H1 (cell line): ENCODE measurements at regions not wholly inside any gene's neighbourhood (a gene's known extent, or its start where the extent isn't known, plus 50 kb on each side); places are given as distances from the start of the nearest gene placed in this dataset.

ENCODE experiments used
- CTCF ChIA-PET: fragments of 300-600 bp; sonication (Branson Sonifier 250); formaldehyde crosslinking; loops from one replicate; lab custom pipeline; 2021; ENCODE audit not compliant: partially characterized antibody; lab: Charles Lee
- POLR2A ChIA-PET: fragments of 300-600 bp; sonication (Branson Sonifier 250); formaldehyde crosslinking; loops from one replicate; lab custom pipeline; 2021; ENCODE audit warnings: inconsistent platforms; ENCODE audit not compliant: partially characterized antibody; lab: Charles Lee
- DNase-seq, 2 experiments: peaks; one replicate each; pipeline versions ENCODE4 v3.0.0 to v3.0.0-alpha.2; 2010 to 2022; ENCODE audit warnings: low spot score in 2 of 2, low read depth in 1 of 2, mixed read lengths in 1 of 2
- FAIRE-seq: peaks from 2 replicates; lab custom pipeline; 2011; peaks lifted over from hg19 to GRCh38; lab: Jason Lieb, UNC
- H2AFZ ChIP-seq: 2 replicates; pipeline ENCODE4 v1.8.1; 2012; ENCODE audit warnings: low read length, inconsistent platforms
- H2AK5ac ChIP-seq: 2 replicates; pipeline ENCODE4 v1.6.1; 2013; ENCODE audit warnings: low read depth, low read length
- H2BK120ac ChIP-seq: replicated peaks from 2 replicates; pipeline ENCODE3; 2013; ENCODE audit warnings: low read depth, low read length, inconsistent platforms
- H2BK12ac ChIP-seq: 2 replicates; pipeline ENCODE4 v1.6.1; 2013; ENCODE audit warnings: low read depth, low read length
- H2BK15ac ChIP-seq: 2 replicates; pipeline ENCODE4 v1.6.1; 2013; ENCODE audit warnings: low read length
- H2BK20ac ChIP-seq: 2 replicates; pipeline ENCODE4 v1.6.1; 2013; ENCODE audit warnings: low read length
- H2BK5ac ChIP-seq: 2 replicates; pipeline ENCODE4 v1.6.1; 2013; ENCODE audit warnings: low read depth, low read length
- H3K14ac ChIP-seq: 2 replicates; pipeline ENCODE4 v1.6.1; 2013; ENCODE audit warnings: inconsistent platforms; ENCODE audit not compliant: insufficient read length
- H3K18ac ChIP-seq: 2 replicates; pipeline ENCODE4 v1.6.1; 2013; ENCODE audit warnings: low read length; ENCODE audit errors: extremely low read depth
- H3K23ac ChIP-seq: 2 replicates; pipeline ENCODE4 v1.6.1; 2013; ENCODE audit warnings: inconsistent platforms; ENCODE audit not compliant: insufficient read length
- H3K23me2 ChIP-seq: 2 replicates; pipeline ENCODE4 v1.6.1; 2013; ENCODE audit warnings: low read depth, low read length
- H3K27ac ChIP-seq: 2 replicates; pipeline ENCODE4 v1.6.1; 2011; ENCODE audit warnings: low read depth, low read length, inconsistent platforms
- H3K27me3 ChIP-seq, 4 experiments: replicated peaks in 1 of 4; 1 replicate in 1 of 4; 2 replicates in 3 of 4; pipeline versions ENCODE4 v1.6.1 to v1.8.1; 2011 to 2013; ENCODE audit warnings: low read length in 3 of 4, mild to moderate bottlenecking in 3 of 4, inconsistent platforms in 2 of 4, mixed read lengths in 2 of 4, moderate library complexity in 1 of 4; ENCODE audit not compliant: control insufficient read depth in 3 of 4, insufficient read depth in 3 of 4; ENCODE audit errors: extremely low read depth in 1 of 4
- H3K36me3 ChIP-seq, 4 experiments: 2 replicates each; pipeline versions ENCODE4 v1.6.1 to v1.8.1; 2011 to 2013; ENCODE audit warnings: mild to moderate bottlenecking in 4 of 4, low read length in 3 of 4, moderate library complexity in 2 of 4, control low read depth in 1 of 4, inconsistent platforms in 1 of 4; ENCODE audit not compliant: insufficient read depth in 4 of 4, control insufficient read depth in 2 of 4
- H3K4ac ChIP-seq: replicated peaks from 2 replicates; pipeline ENCODE3; 2013; ENCODE audit warnings: low read length, low read depth, mixed read lengths, inconsistent platforms; ENCODE audit not compliant: insufficient read length
- H3K4me1 ChIP-seq, 4 experiments: replicated peaks in 1 of 4; 1 replicate in 1 of 4; 2 replicates in 3 of 4; pipeline versions ENCODE4 v1.6.1 to v1.8.1; 2011 to 2013; ENCODE audit warnings: low read length in 3 of 4, inconsistent platforms in 2 of 4, mixed read lengths in 1 of 4; ENCODE audit not compliant: insufficient read depth in 4 of 4, control insufficient read depth in 3 of 4
- H3K4me2 ChIP-seq, 2 experiments: 2 replicates each; pipeline versions ENCODE4 v1.6.1 to v1.8.1; 2011 to 2013; ENCODE audit warnings: low read depth in 2 of 2, low read length in 2 of 2, control low read depth in 1 of 2, inconsistent platforms in 1 of 2, mild to moderate bottlenecking in 1 of 2; ENCODE audit not compliant: insufficient read depth in 1 of 2
- H3K4me3 ChIP-seq, 4 experiments: fragments of 200-600, 300-600 bp in 1 of 4; sonication (generic), shearing (Covaris generic), sonication (Bioruptor Twin) in 1 of 4; 2 replicates each; pipeline versions ENCODE4 v1.5.1 to v1.8.1; 2011 to 2016; ENCODE audit warnings: low read length in 4 of 4, low read depth in 3 of 4, control low read depth in 2 of 4, inconsistent platforms in 2 of 4, mild to moderate bottlenecking in 2 of 4, mixed read lengths in 1 of 4, moderate library complexity in 1 of 4; ENCODE audit not compliant: insufficient read depth in 2 of 4; ENCODE audit errors: extremely low read depth in 1 of 4
- H3K56ac ChIP-seq: replicated peaks from 2 replicates; pipeline ENCODE3; 2013; ENCODE audit warnings: low read depth, mild to moderate bottlenecking, mixed read lengths, low read length, inconsistent platforms; ENCODE audit not compliant: insufficient read length
- H3K79me1 ChIP-seq: 2 replicates; pipeline ENCODE4 v1.6.1; 2013; ENCODE audit warnings: low read depth, low read length, control low read depth
- H3K79me2 ChIP-seq, 2 experiments: 2 replicates each; pipeline versions ENCODE4 v1.6.1 to v1.8.1; 2012 to 2013; ENCODE audit warnings: low read length in 2 of 2, mild to moderate bottlenecking in 2 of 2, inconsistent platforms in 1 of 2; ENCODE audit not compliant: insufficient read depth in 2 of 2, control insufficient read depth in 1 of 2
- H3K9ac ChIP-seq, 4 experiments: replicated peaks in 1 of 4; 1 replicate in 1 of 4; 2 replicates in 3 of 4; pipeline versions ENCODE4 v1.6.1 to v1.8.1; 2011 to 2013; ENCODE audit warnings: low read depth in 3 of 4, low read length in 3 of 4, control low read depth in 2 of 4, mild to moderate bottlenecking in 2 of 4, moderate library complexity in 2 of 4, inconsistent platforms in 1 of 4; ENCODE audit errors: extremely low read depth in 1 of 4
- H3K9me3 ChIP-seq, 2 experiments: 2 replicates each; pipeline versions ENCODE4 v1.6.1 to v1.8.1; 2012 to 2013; ENCODE audit warnings: mild to moderate bottlenecking in 2 of 2, moderate library complexity in 2 of 2, control low read depth in 1 of 2, inconsistent platforms in 1 of 2, low read depth in 1 of 2, low read length in 1 of 2, mixed read lengths in 1 of 2; ENCODE audit not compliant: insufficient read depth in 2 of 2
- H4K20me1 ChIP-seq, 2 experiments: replicated peaks in 1 of 2; 2 replicates each; pipeline versions ENCODE3 to v1.8.1; 2011 to 2013; ENCODE audit warnings: inconsistent platforms in 2 of 2, low read length in 2 of 2, mild to moderate bottlenecking in 1 of 2; ENCODE audit not compliant: insufficient read depth in 2 of 2, control insufficient read depth in 1 of 2
- H4K5ac ChIP-seq: 2 replicates; pipeline ENCODE4 v1.6.1; 2013; ENCODE audit warnings: low read length, low read depth, mixed read lengths, inconsistent platforms; ENCODE audit not compliant: insufficient read length
- H4K8ac ChIP-seq: 2 replicates; pipeline ENCODE4 v1.8.0; 2013; ENCODE audit warnings: mild to moderate bottlenecking, moderate library complexity, low read length, inconsistent platforms; ENCODE audit not compliant: insufficient read depth; ENCODE audit errors: extremely low read depth
- H4K91ac ChIP-seq: replicated peaks from 2 replicates; pipeline ENCODE3; 2013; ENCODE audit warnings: low read length, mixed read lengths, inconsistent platforms; ENCODE audit not compliant: insufficient read length
- ASH2L ChIP-seq: fragments of 200-600, 300-600 bp; sonication (generic); IDR thresholded peaks from one replicate; pipeline ENCODE4 v1.7.1; 2017; ENCODE audit warnings: low read length
- BCL11A ChIP-seq, 2 experiments: IDR thresholded peaks; one replicate each; pipeline ENCODE4 v1.6.1; 2011; ENCODE audit warnings: low read depth in 2 of 2, low read length in 2 of 2, mild to moderate bottlenecking in 2 of 2
- CHD1 ChIP-seq: IDR thresholded peaks from 2 replicates; pipeline ENCODE4 v1.6.1; 2012; ENCODE audit warnings: low read depth, low read length, improper control_type of control experiment
- CTBP2 ChIP-seq: IDR thresholded peaks from 2 replicates; pipeline ENCODE4 v1.7.0; 2011; ENCODE audit warnings: borderline replicate concordance, mild to moderate bottlenecking, moderate library complexity, mixed read lengths, low read length; ENCODE audit not compliant: insufficient read depth, insufficient read length
- EGR1 ChIP-seq: IDR thresholded peaks from 2 replicates; pipeline ENCODE4 v1.6.1; 2011; ENCODE audit warnings: low read depth, low read length, borderline replicate concordance
- EZH2 ChIP-seq: fragments of 200-600 bp; sonication (generic); IDR thresholded peaks from 2 replicates; pipeline ENCODE4 v1.7.1; 2012; ENCODE audit warnings: low read depth, mild to moderate bottlenecking, moderate library complexity, low read length, inconsistent platforms; ENCODE audit not compliant: severe bottlenecking
- MAX ChIP-seq: IDR thresholded peaks from 2 replicates; pipeline ENCODE4 v1.6.1; 2012; ENCODE audit warnings: inconsistent platforms
- POLR2A ChIP-seq, 2 experiments: IDR thresholded peaks; 1 replicate in 1 of 2; 2 replicates in 1 of 2; pipeline ENCODE4 v1.6.1; 2011; ENCODE audit warnings: low read depth in 2 of 2, low read length in 2 of 2, mild to moderate bottlenecking in 2 of 2; ENCODE audit errors: control extremely low read depth in 1 of 2
- POU5F1 ChIP-seq: IDR thresholded peaks from 2 replicates; pipeline ENCODE4 v1.6.1; 2011; ENCODE audit warnings: low read depth, mild to moderate bottlenecking, low read length, moderate library complexity
- RBBP5 ChIP-seq: IDR thresholded peaks from 2 replicates; pipeline ENCODE4 v1.7.1; 2012; ENCODE audit warnings: low read depth, mild to moderate bottlenecking, inconsistent platforms, low read length, moderate library complexity, borderline replicate concordance
- SP1 ChIP-seq: IDR thresholded peaks from 2 replicates; pipeline ENCODE4 v1.6.1; 2011; ENCODE audit warnings: low read depth, low read length
- SP4 ChIP-seq: IDR thresholded peaks from 2 replicates; pipeline ENCODE4 v1.6.1; 2012; ENCODE audit warnings: low read length, inconsistent platforms
- SUZ12 ChIP-seq: fragments of 200-600 bp; sonication (generic); IDR thresholded peaks from 2 replicates; pipeline ENCODE4 v1.6.1; 2012; ENCODE audit warnings: mild to moderate bottlenecking, inconsistent platforms, low read length, moderate library complexity, mixed read lengths
- USF2 ChIP-seq: IDR thresholded peaks from 2 replicates; pipeline ENCODE4 v1.6.1; 2011; ENCODE audit warnings: low read length, improper control_type of control experiment
- ZNF274 ChIP-seq: IDR thresholded peaks from 2 replicates; pipeline ENCODE4 v1.7.0; 2012; ENCODE audit warnings: low read length, borderline replicate concordance; ENCODE audit errors: extremely low read depth
- WGBS, 2 experiments: shearing (Covaris generic) in 1 of 2; methylation state at CpG; one replicate each; pipeline versions ENCODE4 v1.1.6 to v1.1.7; 2013 to 2015; ENCODE audit warnings: low lambda C conversion rate in 2 of 2, mixed read lengths in 2 of 2, inconsistent platforms in 1 of 2, low coverage in 1 of 2, missing lambda C conversion rate in 1 of 2; ENCODE audit not compliant: insufficient replicate concordance in 2 of 2, insufficient coverage in 1 of 2, insufficient read length in 1 of 2; ENCODE audit errors: extremely low coverage in 1 of 2, missing lambda C conversion rate in 1 of 2; 5-methylcytosine and 5-hydroxymethylcytosine counted together

GRCh38 chr1:227459977-227460376 is 103.4 kb upstream of the ZNF678 start:
- no peak overlapping the region for H3K14ac ChIP-seq
- H3K9me3 ChIP-seq = no peaks in the 10 kb centered on the region
- H3K56ac ChIP-seq = no peak overlapping the region
- no peak overlapping the region for H4K5ac ChIP-seq
- H3K79me1 ChIP-seq = no peaks in the 10 kb centered on the region
- no peak overlapping the region for H2BK5ac ChIP-seq
- FAIRE-seq = no peak
- no peaks in the 10 kb centered on the region for H3K23me2 ChIP-seq
- POLR2A ChIA-PET = interaction anchor here (1.9 kb wide), 1 partner anchor 9 kb away, joined by 3 read pairs; no protein-coding TSS in a partner anchor
- H2BK15ac ChIP-seq = no peak overlapping the region
- DNase-seq = no peak
- CTCF ChIA-PET = interaction anchor here (0.9 to 5.4 kb wide), 2 partner anchors 11 to 17 kb away, joined by 3 to 46 read pairs; no protein-coding TSS in a partner anchor
- H3K18ac ChIP-seq = no peak overlapping the region
- no peak overlapping the region for H3K4me2 ChIP-seq
- H3K4me3 ChIP-seq = no peak overlapping the region
- H2BK12ac ChIP-seq = no peak overlapping the region
- H3K79me2 ChIP-seq = no peaks in the 10 kb centered on the region
- no peak overlapping the region for H4K8ac ChIP-seq
- H4K20me1 ChIP-seq = no peaks in the 10 kb centered on the region
- no peak overlapping the region for H2BK20ac ChIP-seq
- no peak overlapping the region for H3K23ac ChIP-seq
- H3K4me1 ChIP-seq = no peaks in the 10 kb centered on the region
- no peaks in the 10 kb centered on the region for H3K27me3 ChIP-seq
- 83% methylated on average over 1 of the region's 1 CpG; no CpG with 5 or more reads in 1 of the 2 experiments for WGBS, 2 experiments
- H2AFZ ChIP-seq = no peak overlapping the region
- H4K91ac ChIP-seq = no peak overlapping the region
- H2AK5ac ChIP-seq = no peak overlapping the region
- no peak overlapping the region for H3K4ac ChIP-seq
- no peak overlapping the region for H3K9ac ChIP-seq
- H3K36me3 ChIP-seq = no peaks in the 10 kb centered on the region
- H2BK120ac ChIP-seq = no peak overlapping the region
- no peak overlapping the region for H3K27ac ChIP-seq
- TF ChIP-seq SUZ12 (no peak), MAX (no peak), SP4 (no peak), POU5F1 (no peak), RBBP5 (no peak), BCL11A (IDR thresholded peaks at IDR 0.05; ENCODE audit: low read depth in 2 of 2, low read length in 2 of 2) (no peak), ASH2L (no peak), SP1 (no peak), EZH2 (no peak), EGR1 (no peak), POLR2A (IDR thresholded peaks at IDR 0.05; ENCODE audit: control extremely low read depth in 1 of 2, low read depth in 2 of 2, low read length in 2 of 2) (no peak), USF2 (no peak), CTBP2 (no peak), CHD1 (no peak), ZNF274 (no peak)
